Gastroesophageal sphincter (tissue), 4 donors: ENCODE measurements at regions not wholly inside any gene's neighbourhood (a gene's known extent, or its start where the extent isn't known, plus 50 kb on each side); places are given as distances from the start of the nearest gene placed in this dataset.
"Not testable (repeated sequence)": the region's sequence is repeated elsewhere in the genome, so short reads cannot be mapped to it uniquely, and the experiment has no call there.

Experiments
- ATAC-seq: fragments of 150-250 bp; one replicate; pipeline ENCODE4 v1.9.1; 2016; ENCODE audit warnings: mild to moderate bottlenecking, moderate library complexity
- H3K27ac ChIP-seq, 4 donors: fragments of 200-600 bp; sonication (generic) in 3 of 4; 1 replicate in 3 of 4; 2 replicates in 1 of 4; pipeline ENCODE4 v1.5.1; 2016 to 2019
- H3K27me3 ChIP-seq: fragments of 200-600 bp; sonication (generic); one replicate; pipeline ENCODE4 v1.5.1; 2019
- H3K36me3 ChIP-seq, 2 donors: fragments of 200-600 bp; sonication (generic); one replicate each; pipeline ENCODE4 v1.5.1; 2019; ENCODE audit warnings: control low read depth in 1 of 2
- H3K4me1 ChIP-seq, 3 donors: fragments of 200-600 bp; sonication (generic); 1 replicate in 2 of 3; 2 replicates in 1 of 3; pipeline ENCODE4 v1.5.1; 2016 to 2019; ENCODE audit warnings: control low read depth in 2 of 3
- H3K4me3 ChIP-seq, 2 donors: fragments of 200-600 bp; sonication (generic); one replicate each; pipeline ENCODE4 v1.5.1; 2019; ENCODE audit warnings: mild to moderate bottlenecking in 1 of 2, moderate library complexity in 1 of 2
- H3K9me3 ChIP-seq, 3 donors: fragments of 200-600 bp; sonication (generic); one replicate each; pipeline ENCODE4 v1.5.1; 2017 to 2019; ENCODE audit warnings: control low read depth in 2 of 3
- CTCF ChIP-seq, 4 experiments: fragments of 200-600 bp in 2 of 4; fragments of 450-650 bp in 2 of 4; sonication (generic) in 1 of 4; IDR thresholded peaks; one replicate each; pipeline ENCODE4 v1.5.1; 2017 to 2019; ENCODE audit warnings: antibody characterized with exemption in 4 of 4, mild to moderate bottlenecking in 2 of 4, moderate library complexity in 2 of 4
- EP300 ChIP-seq: sonication (generic); formaldehyde crosslinking; IDR thresholded peaks from one replicate; pipeline ENCODE4 v1.6.1; 2017; ENCODE audit warnings: antibody characterized with exemption, mild to moderate bottlenecking
- POLR2A ChIP-seq, 2 donors: fragments of 450-650 bp; IDR thresholded peaks; one replicate each; pipeline ENCODE4 v1.6.1; 2017; ENCODE audit warnings: antibody characterized with exemption in 2 of 2, mild to moderate bottlenecking in 2 of 2, moderate library complexity in 1 of 2
- POLR2AphosphoS5 ChIP-seq: sonication (generic); formaldehyde crosslinking; IDR thresholded peaks from one replicate; pipeline ENCODE4 v1.6.1; 2017; ENCODE audit warnings: antibody characterized with exemption
- WGBS, 2 donors: methylation state at CpG; one replicate each; pipeline ENCODE4 v1.1.5; 2018; ENCODE audit warnings: low coverage in 1 of 2; 5-methylcytosine and 5-hydroxymethylcytosine counted together

GRCh38 chr3:24687671-24688070 lies 193.0 kb upstream of the THRB start:
- H3K36me3 ChIP-seq: no peaks in the 10 kb centered on the region

DNA sequence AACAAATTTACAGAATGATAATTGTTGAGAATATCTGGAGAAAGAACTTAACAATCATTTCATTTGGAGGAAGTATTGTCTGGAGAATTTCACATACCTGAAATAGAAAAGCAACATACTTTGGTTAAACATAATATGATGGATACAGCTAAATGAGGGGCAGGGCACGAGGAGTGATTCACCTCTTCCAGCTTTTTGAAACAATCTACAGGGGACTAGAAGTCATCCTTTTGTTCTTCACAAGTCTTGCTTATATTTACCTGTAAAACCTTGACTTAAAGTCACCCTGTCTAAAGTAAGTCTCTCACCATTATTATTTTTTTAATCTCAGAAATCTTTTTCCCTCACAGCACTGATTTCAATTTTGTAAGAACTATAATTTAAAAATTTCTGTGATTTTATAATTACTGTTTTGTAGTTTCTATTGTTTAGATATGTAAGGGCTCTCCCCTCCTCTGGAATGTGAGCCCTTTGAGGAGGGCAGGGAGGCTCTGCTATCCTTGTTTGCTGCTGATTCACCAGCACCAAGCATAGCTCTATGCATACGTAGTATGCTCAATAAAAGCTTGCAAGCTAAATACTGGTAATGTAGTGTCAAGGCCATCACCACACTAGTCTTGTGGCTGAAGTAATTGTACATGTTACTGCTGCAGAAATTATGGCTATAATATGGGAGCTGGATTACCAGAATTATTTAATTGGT lies 193.9 kb upstream of the THRB start:
- 18 to 47% methylated on average over 2 of the region's 2 CpGs for WGBS, 2 donors
- no peaks in the 10 kb centered on the region for H3K9me3 ChIP-seq
- H3K4me3 ChIP-seq: no peak overlapping the region
- H3K27me3 ChIP-seq: no peaks in the 10 kb centered on the region
- peak overlapping the region in 2 of 4 donors; percentile 22 to 48 for H3K27ac ChIP-seq
- H3K4me1 ChIP-seq: peaks cover 0 to 26% (median 4%) of the 10 kb centered on the region in 3 donors
- no peaks in the 10 kb centered on the region for H3K36me3 ChIP-seq
- ATAC-seq: no peak
- TF ChIP-seq CTCF (IDR thresholded peaks at IDR 0.05) (no peak), POLR2AphosphoS5 (no peak), EP300 (no peak), POLR2A (IDR thresholded peaks at IDR 0.05) (no peak)

More at GRCh38 chr3:24687671-24688070, 193.0 kb upstream of the THRB start:
- no peaks in the 10 kb centered on the region for H3K9me3 ChIP-seq
- no peak for ATAC-seq
- no peak overlapping the region for H3K4me3 ChIP-seq
- peaks cover 0 to 33% (median 4%) of the 10 kb centered on the region in 3 donors for H3K4me1 ChIP-seq
- no peak overlapping the region for H3K27ac ChIP-seq
- no peaks in the 10 kb centered on the region for H3K27me3 ChIP-seq
- WGBS, 2 donors: 100% methylated on average over 2 of the region's 7 CpGs; no CpG with 5 or more reads in 1 of the 2 donors
- TF ChIP-seq POLR2AphosphoS5 (no peak), CTCF (IDR thresholded peaks at IDR 0.05) (no peak), EP300 (no peak), POLR2A (IDR thresholded peaks at IDR 0.05) (no peak)

DNA sequence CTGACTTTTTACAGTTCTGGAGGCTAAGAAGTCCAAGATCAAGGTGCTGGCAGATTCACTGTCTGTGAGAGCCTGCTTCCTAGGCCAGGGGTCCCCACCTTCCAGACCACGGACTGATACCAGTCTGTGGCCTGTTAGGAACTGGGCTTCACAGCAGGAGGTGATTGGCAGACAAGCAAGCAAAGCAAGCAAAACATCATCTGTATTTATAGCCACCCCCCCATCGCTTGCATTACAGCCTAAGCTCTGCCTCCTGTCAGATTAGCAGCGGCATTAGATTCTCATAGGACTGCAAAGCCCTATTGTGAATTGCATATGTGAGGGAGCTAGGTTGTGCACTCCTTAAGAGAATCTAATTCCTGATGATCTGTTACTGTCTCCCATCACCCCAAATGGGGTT lies 194.7 kb upstream of the THRB start:
- Histone ChIP-seq H3K4me3 (no peak overlapping the region), H3K4me1 (peaks cover 0 to 23% (median 4%) of the 10 kb centered on the region in 3 donors), H3K27ac (peak overlapping the region in 1 of 4 donors; percentile 48), H3K9me3 (no peaks in the 10 kb centered on the region), H3K36me3 (no peaks in the 10 kb centered on the region), H3K27me3 (no peaks in the 10 kb centered on the region)
- ATAC-seq: no peak
- 92 to 93% methylated on average over 2 of the region's 3 CpGs for WGBS, 2 donors
- TF ChIP-seq CTCF (IDR thresholded peaks at IDR 0.05): no peak
- no peak for TF ChIP-seq POLR2A (IDR thresholded peaks at IDR 0.05)
- TF ChIP-seq EP300: no peak
- TF ChIP-seq POLR2AphosphoS5: no peak

GRCh38 chr3:24690777-24691176 lies 196.1 kb upstream of the THRB start:
- TF ChIP-seq POLR2AphosphoS5 (no peak), EP300 (no peak), CTCF (IDR thresholded peaks at IDR 0.05) (no peak), POLR2A (IDR thresholded peaks at IDR 0.05) (no peak)
- Histone ChIP-seq H3K4me3 (no peak overlapping the region), H3K36me3 (no peaks in the 10 kb centered on the region), H3K9me3 (no peaks in the 10 kb centered on the region), H3K27me3 (no peaks in the 10 kb centered on the region), H3K27ac (no peak overlapping the region), H3K4me1 (peaks cover 0 to 21% (median 4%) of the 10 kb centered on the region in 3 donors)
- 88 to 100% methylated on average over 1 of the region's 1 CpG for WGBS, 2 donors
- ATAC-seq: no peak

GRCh38 chr3:24699078-24699477 lies 204.4 kb upstream of the THRB start:
- ATAC-seq, H3K36me3 ChIP-seq, H3K9me3 ChIP-seq, H3K4me1 ChIP-seq, H3K27ac ChIP-seq, H3K4me3 ChIP-seq, H3K27me3 ChIP-seq: not testable (repeated sequence)
- 80% methylated on average over 1 of the region's 1 CpG; no CpG with 5 or more reads in 1 of the 2 donors for WGBS, 2 donors
